BJ (cell line): ENCODE measurements at regions not wholly inside any gene's neighbourhood (a gene's known extent, or its start where the extent isn't known, plus 50 kb on each side); places are given as distances from the start of the nearest gene placed in this dataset.

ENCODE experiments used
- CTCF ChIA-PET: fragments of 350-600 bp; formaldehyde crosslinking; extraction: SDS; loops from one replicate; lab custom pipeline; 2021; ENCODE audit warnings: antibody characterized with exemption, inconsistent platforms; lab: Yijun Ruan, JAX
- POLR2A ChIA-PET: fragments of 300-600 bp; sonication (Branson Sonifier 250); formaldehyde crosslinking; extraction: SDS; loops from one replicate; lab custom pipeline; 2021; ENCODE audit warnings: antibody characterized with exemption; lab: Charles Lee
- DNase-seq: peaks from one replicate; pipeline ENCODE4 v3.0.0-alpha.2; 2011; ENCODE audit warnings: low read depth
- H3K27me3 ChIP-seq: 2 replicates; pipeline ENCODE4 v1.6.0; 2011; ENCODE audit warnings: low read length; ENCODE audit not compliant: control insufficient read depth, insufficient read depth
- H3K36me3 ChIP-seq: 2 replicates; pipeline ENCODE4 v1.5.1; 2011; ENCODE audit warnings: low read length; ENCODE audit not compliant: control insufficient read depth, insufficient read depth
- H3K4me3 ChIP-seq: 2 replicates; pipeline ENCODE4 v1.5.1; 2011; ENCODE audit warnings: low read depth, mild to moderate bottlenecking, control low read depth, low read length
- CTCF ChIP-seq: IDR thresholded peaks from 2 replicates; pipeline ENCODE4 v1.5.1; 2011; ENCODE audit warnings: low read depth, mild to moderate bottlenecking, control low read depth, inconsistent platforms, low read length, moderate library complexity; ENCODE audit not compliant: insufficient read depth

GRCh38 chr6:148157841-148158240 is 184.8 kb upstream of the SASH1 start:
- no peak for TF ChIP-seq CTCF
- POLR2A ChIA-PET, result no interaction called here
- CTCF ChIA-PET, result interaction anchor here (1.0 to 1.5 kb wide), 2 partner anchors 15 to 650 kb away, joined by 4 read pairs; no protein-coding TSS in a partner anchor
- Histone ChIP-seq H3K36me3 (no peaks in the 10 kb centered on the region), H3K4me3 (no peak overlapping the region), H3K27me3 (peaks cover 4% of the 10 kb centered on the region)
- no peak for DNase-seq

GRCh38 chr6:148164645-148165044 is 178.0 kb upstream of the SASH1 start:
- no peak for DNase-seq
- TF ChIP-seq CTCF, result no peak
- CTCF ChIA-PET, result interaction anchor here (0.7 to 2.4 kb wide), 3 partner anchors 20 to 657 kb away, joined by 3 to 43 read pairs (median 5); partner anchors contain the start of gene SAMD5
- Histone ChIP-seq H3K4me3 (no peak overlapping the region), H3K36me3 (no peaks in the 10 kb centered on the region), H3K27me3 (no peaks in the 10 kb centered on the region; the same call in 1 of the 2 replicates)
- POLR2A ChIA-PET, result no interaction called here

- no peaks in the 10 kb centered on the region for H3K36me3 ChIP-seq
- peak; percentile 63 for TF ChIP-seq CTCF
- H3K27me3 ChIP-seq, result no peaks in the 10 kb centered on the region; the same call in 1 of the 2 replicates
- no peak overlapping the region for H3K4me3 ChIP-seq
- ChIA-PET CTCF (interaction anchor here (0.8 to 2.4 kb wide), 17 partner anchors 10 to 776 kb away, joined by 3 to 43 read pairs (median 3); partner anchors contain the start of gene SAMD5), POLR2A (no interaction called here)
- DNase-seq, result no peak
Observed at GRCh38 chr6:148166339-148166968, 176.2 kb upstream of the SASH1 start.

GRCh38 chr6:148169706-148170105 is 172.9 kb upstream of the SASH1 start:
- no peaks in the 10 kb centered on the region for H3K36me3 ChIP-seq
- no peaks in the 10 kb centered on the region; the same call in 1 of the 2 replicates for H3K27me3 ChIP-seq
- H3K4me3 ChIP-seq, result no peak overlapping the region
- POLR2A ChIA-PET, result no interaction called here
- DNase-seq, result no peak
- CTCF ChIA-PET, result interaction anchor here (1.8 kb wide), 1 partner anchor 662 kb away, joined by 10 read pairs; no protein-coding TSS in a partner anchor
- TF ChIP-seq CTCF, result no peak

- no peak for DNase-seq
- ChIA-PET CTCF (interaction anchor here (1.8 kb wide), 1 partner anchor 663 kb away, joined by 10 read pairs; no protein-coding TSS in a partner anchor), POLR2A (no interaction called here)
- no peak overlapping the region for H3K4me3 ChIP-seq
- no peaks in the 10 kb centered on the region; the same call in 1 of the 2 replicates for H3K27me3 ChIP-seq
- H3K36me3 ChIP-seq, result no peaks in the 10 kb centered on the region
- TF ChIP-seq CTCF, result no peak
Observed at GRCh38 chr6:148170286-148170685, 172.4 kb upstream of the SASH1 start.
